Prostate gland (tissue), 2 donors: ENCODE measurements at regions not wholly inside any gene's neighbourhood (a gene's known extent, or its start where the extent isn't known, plus 50 kb on each side); places are given as distances from the start of the nearest gene placed in this dataset.

ENCODE experiments used
- CTCF ChIP-seq, 4 experiments: fragments of 200-600 bp in 2 of 4; fragments of 450-650 bp in 2 of 4; sonication (generic) in 2 of 4; IDR thresholded peaks; 1 replicate in 3 of 4; 2 replicates in 1 of 4; pipeline ENCODE4 v1.5.1; 2016 to 2019; ENCODE audit warnings: antibody characterized with exemption in 4 of 4, mild to moderate bottlenecking in 2 of 4, moderate library complexity in 2 of 4
- POLR2A ChIP-seq: fragments of 450-650 bp; IDR thresholded peaks from one replicate; pipeline ENCODE4 v1.6.1; 2016; ENCODE audit warnings: antibody characterized with exemption, mild to moderate bottlenecking

GRCh38 chr11:90704510-90704909 lies 481.7 kb upstream of the CHORDC1 start:
- TF ChIP-seq POLR2A (no peak), CTCF (IDR thresholded peaks at IDR 0.05) (no peak)
